OCI-LY7 (cell line): ENCODE measurements at regions not wholly inside any gene's neighbourhood (a gene's known extent, or its start where the extent isn't known, plus 50 kb on each side); places are given as distances from the start of the nearest gene placed in this dataset.

Source experiments
- BruUV-seq: library from RNA; stranded (reverse); fragments of 400-500 nt; replicated peaks from 2 replicates; lab custom pipeline; 2021; lab: Mats Ljungman, UMichigan
- CTCF ChIA-PET: fragments of 300-600 bp; sonication (Branson Sonifier 250); formaldehyde crosslinking; loops from one replicate; lab custom pipeline; 2022; ENCODE audit warnings: antibody characterized with exemption; ENCODE audit not compliant: unreplicated experiment; lab: Charles Lee
- POLR2A ChIA-PET: fragments of 300-600 bp; sonication (Branson Sonifier 250); formaldehyde crosslinking; loops from one replicate; lab custom pipeline; 2022; ENCODE audit warnings: antibody characterized with exemption; lab: Charles Lee
- DNase-seq: peaks from one replicate; pipeline ENCODE4 v3.0.0-alpha.2; 2015; ENCODE audit warnings: low spot score
- H2AFZ ChIP-seq: fragments of 200-600 bp; sonication (generic), shearing (Covaris generic); 2 replicates; pipeline ENCODE4 v1.6.1; 2014; ENCODE audit warnings: mild to moderate bottlenecking, antibody characterized with exemption, low read length, moderate library complexity
- H3K27ac ChIP-seq: fragments of 200-600 bp; sonication (generic); 2 replicates; pipeline ENCODE4 v1.5.1; 2014; ENCODE audit warnings: mixed run types, low read depth, mild to moderate bottlenecking, moderate library complexity, low read length, inconsistent platforms; ENCODE audit not compliant: poor library complexity, severe bottlenecking
- H3K36me3 ChIP-seq: fragments of 200-600 bp; sonication (generic); 2 replicates; pipeline ENCODE4 v1.6.1; 2014; ENCODE audit warnings: mild to moderate bottlenecking, antibody characterized with exemption, low read length, moderate library complexity, mixed read lengths; ENCODE audit not compliant: insufficient read depth
- H3K4me1 ChIP-seq: fragments of 200-600 bp; sonication (generic); 2 replicates; pipeline ENCODE4 v1.5.1; 2014; ENCODE audit warnings: mild to moderate bottlenecking, low read length; ENCODE audit not compliant: insufficient read depth, poor library complexity, severe bottlenecking
- H3K4me2 ChIP-seq: fragments of 200-600 bp; sonication (generic); 2 replicates; pipeline ENCODE4 v1.6.1; 2014; ENCODE audit warnings: mild to moderate bottlenecking, low read length
- H3K4me3 ChIP-seq: fragments of 200-600 bp; sonication (generic); 2 replicates; pipeline ENCODE4 v1.5.1; 2014; ENCODE audit warnings: mild to moderate bottlenecking, low read depth, low read length; ENCODE audit not compliant: poor library complexity, severe bottlenecking
- H3K79me2 ChIP-seq: fragments of 200-600 bp; sonication (generic); 2 replicates; pipeline ENCODE4 v1.6.1; 2016; ENCODE audit warnings: low read depth, mild to moderate bottlenecking, low read length, moderate library complexity, mixed read lengths; ENCODE audit not compliant: insufficient read depth
- H3K9me2 ChIP-seq: fragments of 200-600 bp; sonication (generic); 2 replicates; pipeline ENCODE4 v1.6.1; 2016; ENCODE audit warnings: mild to moderate bottlenecking, low read length, mixed read lengths; ENCODE audit not compliant: insufficient read depth
- H3K9me3 ChIP-seq: fragments of 200-600 bp; sonication (generic); 2 replicates; pipeline ENCODE4 v1.6.1; 2014; ENCODE audit warnings: mild to moderate bottlenecking, mixed run types, low read length, mixed read lengths
- H4K20me1 ChIP-seq: fragments of 200-600 bp; sonication (generic); 2 replicates; pipeline ENCODE4 v1.6.1; 2014; ENCODE audit warnings: mild to moderate bottlenecking, antibody characterized with exemption, low read length, moderate library complexity, mixed read lengths; ENCODE audit not compliant: insufficient read depth
- CTCF ChIP-seq: fragments of 200-600 bp; sonication (generic); conservative IDR thresholded peaks from 2 replicates; pipeline ENCODE4 v1.5.1; 2014; ENCODE audit warnings: mild to moderate bottlenecking, antibody characterized with exemption, low read length, moderate library complexity, mixed read lengths
- EZH2phosphoT487 ChIP-seq: fragments of 200-600 bp; sonication (generic); IDR thresholded peaks from 2 replicates; pipeline ENCODE4 v1.6.1; 2018; ENCODE audit warnings: low read depth, borderline replicate concordance, mild to moderate bottlenecking, mixed run types, antibody characterized with exemption, low read length, moderate library complexity, mixed read lengths
- intact Hi-C: fragments of 100-400 bp; cut with micrococcal nuclease; formaldehyde crosslinking; loops from one replicate; pipeline ENCODE4 v1.10.0; 2022; ENCODE audit not compliant: unreplicated experiment

DNA sequence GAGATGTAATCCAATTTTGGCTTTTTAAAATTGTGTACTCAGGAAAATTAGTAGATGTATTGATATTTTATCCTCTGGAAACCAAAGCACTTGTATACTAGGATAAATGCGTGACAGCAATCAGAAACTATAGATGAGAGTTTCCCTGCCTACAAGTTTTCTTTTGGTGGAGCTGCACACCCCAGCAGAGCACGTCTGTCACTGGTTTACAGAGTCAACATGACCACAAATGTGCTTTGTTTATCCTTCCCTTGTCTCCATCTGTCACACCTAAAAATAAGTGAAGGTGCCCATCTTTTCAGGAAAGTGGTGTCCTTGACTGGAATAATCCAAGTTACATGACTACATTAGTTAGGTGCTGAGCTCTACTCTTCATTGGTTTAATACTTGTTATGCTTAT, 210.4 kb upstream of the DSEL start:
- no peak overlapping the region for H2AFZ ChIP-seq
- no peaks in the 10 kb centered on the region for H3K36me3 ChIP-seq
- no peaks in the 10 kb centered on the region for H4K20me1 ChIP-seq
- no peaks in the 10 kb centered on the region for H3K9me3 ChIP-seq
- no peak overlapping the region for H3K4me3 ChIP-seq
- DNase-seq, result no peak
- H3K4me1 ChIP-seq, result no peaks in the 10 kb centered on the region
- BruUV-seq, result no TSS peak
- intact Hi-C loops, result no loop called here
- CTCF ChIA-PET, result no interaction called here
- H3K9me2 ChIP-seq, result no peaks in the 10 kb centered on the region
- H3K27ac ChIP-seq, result no peak overlapping the region
- no peaks in the 10 kb centered on the region for H3K79me2 ChIP-seq
- POLR2A ChIA-PET, result interaction anchor here (0.7 kb wide), 1 partner anchor 10 kb away, joined by 5 read pairs; no protein-coding TSS in a partner anchor
- no peak for TF ChIP-seq EZH2phosphoT487
- H3K4me2 ChIP-seq, result no peak overlapping the region

- TF ChIP-seq CTCF (no peak), EZH2phosphoT487 (no peak)
- H3K9me2 ChIP-seq, result no peaks in the 10 kb centered on the region
- intact Hi-C loops, result no loop called here
- CTCF ChIA-PET, result no interaction called here
- no TSS peak for BruUV-seq
- POLR2A ChIA-PET, result interaction anchor here (0.7 kb wide), 1 partner anchor 12 kb away, joined by 3 read pairs; no protein-coding TSS in a partner anchor
- no peaks in the 10 kb centered on the region for H3K9me3 ChIP-seq
- no peak overlapping the region for H3K27ac ChIP-seq
- H3K4me2 ChIP-seq, result no peak overlapping the region
- no peak for DNase-seq
- no peaks in the 10 kb centered on the region for H3K4me1 ChIP-seq
- no peak overlapping the region for H2AFZ ChIP-seq
- no peaks in the 10 kb centered on the region for H4K20me1 ChIP-seq
- no peaks in the 10 kb centered on the region for H3K79me2 ChIP-seq
- H3K4me3 ChIP-seq, result no peak overlapping the region
- no peaks in the 10 kb centered on the region for H3K36me3 ChIP-seq
Measured at GRCh38 chr18:67717800-67718199, 201.3 kb upstream of the DSEL start.

GRCh38 chr18:67715567-67715966, 199.0 kb upstream of the DSEL start:
- no TSS peak for BruUV-seq
- TF ChIP-seq EZH2phosphoT487 (no peak), CTCF (no peak)
- no peaks in the 10 kb centered on the region for H3K36me3 ChIP-seq
- H3K79me2 ChIP-seq, result no peaks in the 10 kb centered on the region
- H3K9me3 ChIP-seq, result no peaks in the 10 kb centered on the region
- H4K20me1 ChIP-seq, result no peaks in the 10 kb centered on the region
- no peak overlapping the region for H3K4me2 ChIP-seq
- H3K4me1 ChIP-seq, result no peaks in the 10 kb centered on the region
- DNase-seq, result no peak
- ChIA-PET CTCF (no interaction called here), POLR2A (no interaction called here)
- H3K9me2 ChIP-seq, result no peaks in the 10 kb centered on the region
- intact Hi-C loops, result no loop called here
- H3K27ac ChIP-seq, result no peak overlapping the region
- H2AFZ ChIP-seq, result no peak overlapping the region
- H3K4me3 ChIP-seq, result no peak overlapping the region
